ENCODE measurements at regions not wholly inside any gene's neighbourhood (a gene's known extent, or its start where the extent isn't known, plus 50 kb on each side); places are given as distances from the start of the nearest gene placed in this dataset.

GRCh38 chr19:27753622-27754021 is 1459.3 kb downstream of the UQCRFS1 start:
- H3K9me3 Mint-ChIP-seq (ENCODE audit: unreplicated experiment) = no peaks in the 10 kb centered on the region
- H3K27ac Mint-ChIP-seq (ENCODE audit: unreplicated experiment) = no peak overlapping the region
- DNase-seq (ENCODE audit: low spot score) = no peak
- no peaks in the 10 kb centered on the region for H3K4me1 Mint-ChIP-seq (ENCODE audit: unreplicated experiment)
- no peak overlapping the region for H3K4me3 Mint-ChIP-seq (ENCODE audit: unreplicated experiment)
- TF ChIP-seq CTCF (IDR thresholded peaks at IDR 0.05; ENCODE audit: unreplicated experiment) = no peak
- H3K36me3 Mint-ChIP-seq (ENCODE audit: low read depth, unreplicated experiment) = peaks cover 3% of the 10 kb centered on the region
- peaks cover 1% of the 10 kb centered on the region for H3K27me3 Mint-ChIP-seq (ENCODE audit: unreplicated experiment)

- Mint-ChIP-seq H3K27ac (ENCODE audit: unreplicated experiment) (no peak overlapping the region), H3K4me3 (ENCODE audit: unreplicated experiment) (no peak overlapping the region), H3K27me3 (ENCODE audit: unreplicated experiment) (peaks cover 1% of the 10 kb centered on the region), H3K9me3 (ENCODE audit: unreplicated experiment) (no peaks in the 10 kb centered on the region), H3K4me1 (ENCODE audit: unreplicated experiment) (no peaks in the 10 kb centered on the region), H3K36me3 (ENCODE audit: low read depth, unreplicated experiment) (peaks cover 3% of the 10 kb centered on the region)
- DNase-seq (ENCODE audit: low spot score) = no peak
- TF ChIP-seq CTCF (IDR thresholded peaks at IDR 0.05; ENCODE audit: unreplicated experiment) = no peak
These were observed 1460.3 kb downstream of the UQCRFS1 start for GRCh38 chr19:27752530-27753184.

GRCh38 chr19:27751044-27751391 is 1461.9 kb downstream of the UQCRFS1 start:
- Mint-ChIP-seq H3K27ac (ENCODE audit: unreplicated experiment) (no peak overlapping the region), H3K27me3 (ENCODE audit: unreplicated experiment) (peaks cover 1% of the 10 kb centered on the region), H3K4me3 (ENCODE audit: unreplicated experiment) (no peak overlapping the region), H3K9me3 (ENCODE audit: unreplicated experiment) (no peaks in the 10 kb centered on the region), H3K4me1 (ENCODE audit: unreplicated experiment) (peaks cover 4% of the 10 kb centered on the region), H3K36me3 (ENCODE audit: low read depth, unreplicated experiment) (no peaks in the 10 kb centered on the region)
- DNase-seq (ENCODE audit: low spot score) = no peak
- no peak for TF ChIP-seq CTCF (IDR thresholded peaks at IDR 0.05; ENCODE audit: unreplicated experiment)

- Mint-ChIP-seq H3K4me3 (ENCODE audit: unreplicated experiment) (no peak overlapping the region), H3K36me3 (ENCODE audit: low read depth, unreplicated experiment) (no peaks in the 10 kb centered on the region), H3K27me3 (ENCODE audit: unreplicated experiment) (peaks cover 1% of the 10 kb centered on the region), H3K4me1 (ENCODE audit: unreplicated experiment) (peaks cover 4% of the 10 kb centered on the region), H3K27ac (ENCODE audit: unreplicated experiment) (no peak overlapping the region), H3K9me3 (ENCODE audit: unreplicated experiment) (no peaks in the 10 kb centered on the region)
- no peak for TF ChIP-seq CTCF (IDR thresholded peaks at IDR 0.05; ENCODE audit: unreplicated experiment)
- no peak for DNase-seq (ENCODE audit: low spot score)
These were observed 1462.4 kb downstream of the UQCRFS1 start for GRCh38 chr19:27750391-27751043.

GRCh38 chr19:27748551-27749152 is 1464.3 kb downstream of the UQCRFS1 start:
- H3K27me3 Mint-ChIP-seq (ENCODE audit: unreplicated experiment) = peaks cover 1% of the 10 kb centered on the region
- H3K36me3 Mint-ChIP-seq (ENCODE audit: low read depth, unreplicated experiment) = peaks cover under 1% of the 10 kb centered on the region
- H3K4me1 Mint-ChIP-seq (ENCODE audit: unreplicated experiment) = peaks cover 4% of the 10 kb centered on the region
- no peak overlapping the region for H3K4me3 Mint-ChIP-seq (ENCODE audit: unreplicated experiment)
- TF ChIP-seq CTCF (IDR thresholded peaks at IDR 0.05; ENCODE audit: unreplicated experiment) = no peak
- H3K9me3 Mint-ChIP-seq (ENCODE audit: unreplicated experiment) = peaks cover 2% of the 10 kb centered on the region
- DNase-seq (ENCODE audit: low spot score) = no peak
- H3K27ac Mint-ChIP-seq (ENCODE audit: unreplicated experiment) = no peak overlapping the region
